DOHH2 (cell line): ENCODE measurements at regions not wholly inside any gene's neighbourhood (a gene's known extent, or its start where the extent isn't known, plus 50 kb on each side); places are given as distances from the start of the nearest gene placed in this dataset.

Source experiments
- H3F3A ChIP-seq: fragments of 200-600 bp; sonication (generic), shearing (Covaris generic); 2 replicates; pipeline ENCODE4 v1.6.0; 2016; ENCODE audit warnings: antibody characterized with exemption, mild to moderate bottlenecking; ENCODE audit not compliant: control insufficient read depth, insufficient read depth
- H3K27ac ChIP-seq: fragments of 200-600 bp; sonication (generic); 2 replicates; pipeline ENCODE4 v1.5.1; 2014; ENCODE audit warnings: low read depth, mild to moderate bottlenecking, low read length, moderate library complexity
- H3K27me3 ChIP-seq: fragments of 200-600 bp; sonication (generic); 2 replicates; pipeline ENCODE4 v1.6.1; 2014; ENCODE audit warnings: mild to moderate bottlenecking, low read length, mixed read lengths; ENCODE audit not compliant: control insufficient read depth
- H3K36me3 ChIP-seq: fragments of 200-600 bp; sonication (generic); 2 replicates; pipeline ENCODE4 v1.6.1; 2014; ENCODE audit warnings: mild to moderate bottlenecking, low read length, moderate library complexity, mixed read lengths; ENCODE audit not compliant: control insufficient read depth
- H3K4me1 ChIP-seq: fragments of 200-600 bp; sonication (generic); 2 replicates; pipeline ENCODE4 v1.6.1; 2014; ENCODE audit warnings: mild to moderate bottlenecking, low read length, mixed read lengths; ENCODE audit not compliant: control insufficient read depth
- H3K4me2 ChIP-seq: fragments of 200-600 bp; sonication (generic); 2 replicates; pipeline ENCODE4 v1.6.0; 2014; ENCODE audit warnings: mild to moderate bottlenecking, low read length, moderate library complexity
- H3K4me3 ChIP-seq: fragments of 200-600 bp; sonication (generic); 2 replicates; pipeline ENCODE4 v1.5.1; 2014; ENCODE audit warnings: mild to moderate bottlenecking, low read length, mixed read lengths
- H3K79me2 ChIP-seq: fragments of 200-600 bp; sonication (generic); 2 replicates; pipeline ENCODE4 v1.6.1; 2014; ENCODE audit warnings: mild to moderate bottlenecking, low read length, mixed read lengths; ENCODE audit not compliant: control insufficient read depth
- H3K9me2 ChIP-seq: fragments of 200-600 bp; sonication (generic); replicated peaks from 2 replicates; pipeline ENCODE4 v1.6.1; 2014; ENCODE audit warnings: mild to moderate bottlenecking, low read length, mixed read lengths; ENCODE audit not compliant: control insufficient read depth
- H3K9me3 ChIP-seq: fragments of 200-600 bp; sonication (generic); 2 replicates; pipeline ENCODE4 v1.6.1; 2014; ENCODE audit warnings: antibody characterized with exemption, low read length, mixed read lengths; ENCODE audit not compliant: control insufficient read depth, insufficient read depth
- H4K20me1 ChIP-seq: fragments of 200-600 bp; sonication (generic); 2 replicates; pipeline ENCODE4 v1.6.0; 2014; ENCODE audit warnings: low read depth, mild to moderate bottlenecking, antibody characterized with exemption, low read length, moderate library complexity; ENCODE audit not compliant: control insufficient read depth, insufficient read depth
- EZH2phosphoT487 ChIP-seq: fragments of 200-600 bp; sonication (generic); IDR thresholded peaks from 2 replicates; pipeline ENCODE4 v1.6.1; 2017; ENCODE audit warnings: borderline replicate concordance, mild to moderate bottlenecking, antibody characterized with exemption, low read length, moderate library complexity, mixed read lengths
- TF ChIP-seq, protein P1 (sequence below): fragments of 200-600 bp; sonication (generic); IDR thresholded peaks from one replicate; pipeline ENCODE4 v1.5.1; 2014; ENCODE audit warnings: antibody characterized with exemption, mild to moderate bottlenecking, low read depth, low read length; ENCODE audit not compliant: poor library complexity, severe bottlenecking

DNA sequence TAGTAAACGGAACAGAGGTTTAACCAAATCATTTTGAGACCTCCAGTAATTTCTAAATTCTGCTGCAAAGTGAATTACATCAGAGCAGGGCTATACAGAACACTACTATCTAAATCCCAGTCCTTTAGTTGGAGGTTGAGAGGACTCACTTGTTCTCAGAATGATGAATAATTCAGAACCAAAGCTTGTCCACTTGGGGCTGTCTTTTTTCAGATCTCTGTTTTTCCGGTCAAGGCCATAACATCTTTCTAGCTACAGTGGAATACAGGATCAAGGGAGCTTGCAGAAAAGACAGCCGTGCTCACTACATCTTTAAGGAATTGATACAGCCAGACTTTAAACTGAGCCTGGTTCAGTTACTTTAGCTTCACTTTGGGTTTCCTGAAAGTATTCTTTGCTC is 194.5 kb downstream of the EFHB start:
- H3K4me3 ChIP-seq = no peak overlapping the region
- no peaks in the 10 kb centered on the region for H3K9me2 ChIP-seq
- no peaks in the 10 kb centered on the region for H3K79me2 ChIP-seq
- H3K36me3 ChIP-seq = no peaks in the 10 kb centered on the region
- H3K27me3 ChIP-seq = no peaks in the 10 kb centered on the region
- H3K27ac ChIP-seq = no peak overlapping the region
- H3F3A ChIP-seq = no peaks in the 10 kb centered on the region
- H4K20me1 ChIP-seq = no peaks in the 10 kb centered on the region
- H3K4me1 ChIP-seq = no peaks in the 10 kb centered on the region
- H3K9me3 ChIP-seq = no peaks in the 10 kb centered on the region
- no peak overlapping the region for H3K4me2 ChIP-seq
- TF ChIP-seq, protein P1, sequence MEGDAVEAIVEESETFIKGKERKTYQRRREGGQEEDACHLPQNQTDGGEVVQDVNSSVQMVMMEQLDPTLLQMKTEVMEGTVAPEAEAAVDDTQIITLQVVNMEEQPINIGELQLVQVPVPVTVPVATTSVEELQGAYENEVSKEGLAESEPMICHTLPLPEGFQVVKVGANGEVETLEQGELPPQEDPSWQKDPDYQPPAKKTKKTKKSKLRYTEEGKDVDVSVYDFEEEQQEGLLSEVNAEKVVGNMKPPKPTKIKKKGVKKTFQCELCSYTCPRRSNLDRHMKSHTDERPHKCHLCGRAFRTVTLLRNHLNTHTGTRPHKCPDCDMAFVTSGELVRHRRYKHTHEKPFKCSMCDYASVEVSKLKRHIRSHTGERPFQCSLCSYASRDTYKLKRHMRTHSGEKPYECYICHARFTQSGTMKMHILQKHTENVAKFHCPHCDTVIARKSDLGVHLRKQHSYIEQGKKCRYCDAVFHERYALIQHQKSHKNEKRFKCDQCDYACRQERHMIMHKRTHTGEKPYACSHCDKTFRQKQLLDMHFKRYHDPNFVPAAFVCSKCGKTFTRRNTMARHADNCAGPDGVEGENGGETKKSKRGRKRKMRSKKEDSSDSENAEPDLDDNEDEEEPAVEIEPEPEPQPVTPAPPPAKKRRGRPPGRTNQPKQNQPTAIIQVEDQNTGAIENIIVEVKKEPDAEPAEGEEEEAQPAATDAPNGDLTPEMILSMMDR = no peak
- TF ChIP-seq EZH2phosphoT487 = no peak

- Histone ChIP-seq H4K20me1 (no peaks in the 10 kb centered on the region), H3K4me1 (no peaks in the 10 kb centered on the region), H3K9me2 (no peaks in the 10 kb centered on the region), H3K9me3 (no peaks in the 10 kb centered on the region), H3F3A (no peaks in the 10 kb centered on the region), H3K4me3 (no peak overlapping the region), H3K27me3 (no peaks in the 10 kb centered on the region), H3K4me2 (no peak overlapping the region), H3K27ac (no peak overlapping the region), H3K36me3 (no peaks in the 10 kb centered on the region), H3K79me2 (no peaks in the 10 kb centered on the region)
- TF ChIP-seq, protein P1 = no peak
- no peak for TF ChIP-seq EZH2phosphoT487
These were observed 195.2 kb downstream of the EFHB start for GRCh38 chr3:19738846-19739245.

DNA sequence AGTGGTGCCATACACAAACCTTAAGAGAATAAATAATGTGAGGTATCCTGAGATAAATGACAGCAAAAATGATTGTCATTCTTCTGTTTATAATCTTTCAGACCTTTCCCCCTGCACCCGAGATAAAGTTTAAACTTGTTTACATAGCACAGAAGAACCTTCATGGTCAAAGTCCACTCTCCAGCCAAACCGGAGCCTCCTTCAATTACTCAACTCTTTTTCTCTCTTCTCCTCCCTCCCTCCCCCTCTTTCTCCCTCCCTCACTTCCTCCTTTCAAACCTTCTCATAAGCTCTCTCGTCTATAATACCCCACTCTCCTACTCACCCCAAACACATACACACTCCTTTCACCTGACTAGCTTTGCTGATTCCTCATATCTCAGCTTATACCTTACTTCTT is 198.9 kb downstream of the EFHB start:
- H3K4me3 ChIP-seq = no peak overlapping the region
- no peaks in the 10 kb centered on the region for H3K4me1 ChIP-seq
- H4K20me1 ChIP-seq = no peaks in the 10 kb centered on the region
- H3K27ac ChIP-seq = no peak overlapping the region
- H3K27me3 ChIP-seq = no peaks in the 10 kb centered on the region
- no peak overlapping the region for H3K4me2 ChIP-seq
- no peak for TF ChIP-seq EZH2phosphoT487
- TF ChIP-seq, protein P1 = no peak
- no peaks in the 10 kb centered on the region for H3K36me3 ChIP-seq
- H3K9me3 ChIP-seq = no peaks in the 10 kb centered on the region
- H3K79me2 ChIP-seq = no peaks in the 10 kb centered on the region
- no peaks in the 10 kb centered on the region for H3K9me2 ChIP-seq
- H3F3A ChIP-seq = no peaks in the 10 kb centered on the region

DNA sequence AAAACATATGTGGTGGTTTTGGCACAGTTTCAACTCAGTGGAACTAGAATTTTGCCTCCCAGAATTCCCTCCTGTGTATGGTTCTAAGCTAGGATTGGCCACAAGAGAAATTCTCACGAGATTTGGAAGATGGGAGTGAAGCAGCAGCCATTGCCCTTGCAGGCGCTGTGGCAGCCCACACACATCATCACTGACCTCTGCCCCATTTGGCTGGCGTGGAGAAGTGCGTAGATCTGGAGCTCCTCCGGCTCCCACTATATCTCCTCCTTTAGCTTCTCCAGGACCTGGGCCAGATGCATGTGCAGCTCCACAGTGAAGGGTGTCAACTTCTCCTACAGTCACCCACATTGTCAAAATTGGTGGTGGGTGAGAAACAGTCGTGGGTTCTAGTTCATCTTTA is 199.6 kb downstream of the EFHB start:
- Histone ChIP-seq H3K9me2 (no peaks in the 10 kb centered on the region), H3K4me2 (no peak overlapping the region), H3K4me1 (no peaks in the 10 kb centered on the region), H3K27ac (no peak overlapping the region), H3K9me3 (no peaks in the 10 kb centered on the region), H4K20me1 (no peaks in the 10 kb centered on the region), H3K36me3 (no peaks in the 10 kb centered on the region), H3K27me3 (no peaks in the 10 kb centered on the region), H3F3A (no peaks in the 10 kb centered on the region), H3K79me2 (no peaks in the 10 kb centered on the region), H3K4me3 (no peak overlapping the region)
- TF ChIP-seq EZH2phosphoT487 = no peak
